AG09319 (cell line): ENCODE measurements at regions not wholly inside any gene's neighbourhood (a gene's known extent, or its start where the extent isn't known, plus 50 kb on each side); places are given as distances from the start of the nearest gene placed in this dataset.
"Not testable (repeated sequence)": the region's sequence is repeated elsewhere in the genome, so short reads cannot be mapped to it uniquely, and the experiment has no call there.

Experiments
- DNase-seq: peaks from one replicate; pipeline ENCODE4 v3.0.0-alpha.2; 2010; ENCODE audit warnings: low read depth; ENCODE audit errors: extremely low read depth
- TF ChIP-seq, protein P1 (sequence below): IDR thresholded peaks from 2 replicates; pipeline ENCODE4 v1.5.1; 2011; ENCODE audit warnings: low read depth, mild to moderate bottlenecking, inconsistent platforms, low read length, moderate library complexity

DNA sequence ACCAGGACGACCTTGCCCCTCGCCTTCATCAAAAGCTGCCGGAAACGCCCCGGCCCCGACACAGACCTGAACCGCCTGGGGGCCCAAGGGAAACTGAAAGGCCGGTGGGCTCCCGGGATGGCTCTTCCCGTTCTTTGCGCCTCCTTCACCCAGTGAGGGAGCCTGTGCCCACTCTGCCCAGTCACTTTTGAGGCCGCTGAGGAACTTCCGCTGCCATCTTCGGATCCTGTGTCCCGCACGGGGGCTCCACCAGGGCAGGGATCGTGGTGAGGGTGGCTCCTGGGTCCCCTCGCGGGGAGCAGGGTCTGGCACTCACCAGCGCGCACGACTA is 104.0 kb downstream of the PPIAL4G start:
- TF ChIP-seq, protein P1, sequence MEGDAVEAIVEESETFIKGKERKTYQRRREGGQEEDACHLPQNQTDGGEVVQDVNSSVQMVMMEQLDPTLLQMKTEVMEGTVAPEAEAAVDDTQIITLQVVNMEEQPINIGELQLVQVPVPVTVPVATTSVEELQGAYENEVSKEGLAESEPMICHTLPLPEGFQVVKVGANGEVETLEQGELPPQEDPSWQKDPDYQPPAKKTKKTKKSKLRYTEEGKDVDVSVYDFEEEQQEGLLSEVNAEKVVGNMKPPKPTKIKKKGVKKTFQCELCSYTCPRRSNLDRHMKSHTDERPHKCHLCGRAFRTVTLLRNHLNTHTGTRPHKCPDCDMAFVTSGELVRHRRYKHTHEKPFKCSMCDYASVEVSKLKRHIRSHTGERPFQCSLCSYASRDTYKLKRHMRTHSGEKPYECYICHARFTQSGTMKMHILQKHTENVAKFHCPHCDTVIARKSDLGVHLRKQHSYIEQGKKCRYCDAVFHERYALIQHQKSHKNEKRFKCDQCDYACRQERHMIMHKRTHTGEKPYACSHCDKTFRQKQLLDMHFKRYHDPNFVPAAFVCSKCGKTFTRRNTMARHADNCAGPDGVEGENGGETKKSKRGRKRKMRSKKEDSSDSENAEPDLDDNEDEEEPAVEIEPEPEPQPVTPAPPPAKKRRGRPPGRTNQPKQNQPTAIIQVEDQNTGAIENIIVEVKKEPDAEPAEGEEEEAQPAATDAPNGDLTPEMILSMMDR = no peak
- no peak for DNase-seq

DNA sequence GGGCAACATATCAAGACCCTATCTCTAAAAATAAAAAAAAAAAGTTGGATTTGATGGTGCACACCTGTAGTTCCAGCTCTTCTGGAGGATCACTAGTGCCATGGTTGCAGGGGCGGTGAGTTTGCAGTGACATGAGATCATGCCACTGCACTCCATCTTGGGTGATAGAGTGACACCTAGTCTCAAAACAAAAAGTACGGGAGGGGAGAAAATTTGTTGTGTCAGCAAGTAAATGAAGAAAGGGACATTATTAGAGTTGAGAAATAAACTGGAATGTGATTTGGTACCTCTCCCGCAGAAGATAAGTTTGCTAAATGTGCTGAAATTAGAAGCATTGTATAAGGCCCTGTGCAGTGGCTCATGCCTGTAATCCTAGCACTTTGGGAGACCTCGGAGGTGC is 105.1 kb downstream of the PPIAL4G start:
- not testable (repeated sequence) for DNase-seq

DNA sequence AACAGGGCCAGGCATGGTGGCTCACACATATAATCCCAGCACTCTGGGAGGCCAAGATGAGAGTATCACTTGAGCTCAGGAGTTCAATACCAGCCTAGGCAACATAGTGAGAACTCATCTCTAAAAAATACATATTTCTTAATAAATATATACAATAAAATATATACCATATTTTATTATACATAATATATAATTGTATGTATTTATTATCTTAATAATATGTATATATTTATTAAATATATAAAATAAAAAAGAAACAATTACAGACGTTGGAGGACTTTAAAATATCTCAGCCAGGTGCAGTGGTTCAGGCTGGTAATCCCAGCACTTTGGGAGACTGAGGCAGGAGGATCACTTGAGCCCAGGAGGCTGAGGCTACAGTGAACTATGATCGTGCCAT is 106.1 kb downstream of the PPIAL4G start:
- DNase-seq = not testable (repeated sequence)

DNA sequence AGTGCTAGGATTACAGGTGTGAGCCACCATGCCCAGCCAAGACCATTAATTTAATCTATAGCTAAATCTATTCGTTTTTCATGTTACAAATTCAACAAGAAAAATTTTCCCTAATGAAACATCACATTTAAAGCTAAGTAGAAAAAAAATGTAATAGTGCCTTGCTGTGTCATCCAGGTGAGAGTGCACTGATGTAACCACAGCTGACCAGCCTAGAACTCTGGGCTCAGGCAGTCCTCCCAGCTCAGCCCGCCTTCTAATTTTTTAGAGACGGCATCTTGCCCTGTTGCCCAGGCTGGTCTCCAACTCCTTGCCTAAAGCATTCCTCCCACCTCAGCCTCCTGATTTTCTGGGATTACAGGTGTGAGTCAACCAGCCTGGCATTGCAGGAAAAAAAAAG is 109.0 kb downstream of the PPIAL4G start:
- DNase-seq = no peak
- TF ChIP-seq, protein P1 = no peak

DNA sequence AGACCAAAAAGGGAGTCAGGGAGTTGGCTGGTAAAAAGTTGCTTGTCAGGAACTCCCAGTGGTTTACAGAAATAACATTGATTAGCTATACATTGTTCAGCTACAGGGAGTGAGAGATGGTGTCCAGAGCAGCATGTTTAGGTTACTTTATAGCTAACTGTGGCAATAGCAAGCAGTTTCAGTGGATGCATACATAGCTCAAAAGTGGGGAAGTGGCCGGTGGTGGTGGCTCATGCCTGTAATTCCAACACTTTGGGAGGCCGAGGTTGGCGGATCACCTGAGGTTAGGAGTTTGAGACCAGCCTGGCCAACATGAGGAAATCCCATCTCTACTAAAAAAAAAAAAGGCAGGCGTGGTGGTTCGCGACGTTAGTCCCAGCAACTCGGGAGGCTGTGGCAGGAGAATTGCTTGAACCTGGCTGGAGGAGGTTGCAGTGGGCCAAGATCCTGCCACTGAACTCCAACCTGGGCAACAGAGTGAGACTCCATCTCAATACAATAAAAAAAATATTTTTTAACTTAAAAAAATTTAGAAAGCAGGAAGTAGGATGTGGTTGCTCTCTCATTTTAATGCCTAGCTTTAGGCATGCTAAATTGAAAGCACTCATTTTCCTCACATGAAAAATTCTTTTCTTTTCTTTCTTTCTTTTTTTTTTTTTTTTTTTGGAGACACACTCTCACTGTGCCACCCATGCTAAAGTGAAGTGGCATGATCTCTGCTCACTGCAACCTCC is 109.7 kb downstream of the PPIAL4G start:
- TF ChIP-seq, protein P1 = no peak
- no peak for DNase-seq

DNA sequence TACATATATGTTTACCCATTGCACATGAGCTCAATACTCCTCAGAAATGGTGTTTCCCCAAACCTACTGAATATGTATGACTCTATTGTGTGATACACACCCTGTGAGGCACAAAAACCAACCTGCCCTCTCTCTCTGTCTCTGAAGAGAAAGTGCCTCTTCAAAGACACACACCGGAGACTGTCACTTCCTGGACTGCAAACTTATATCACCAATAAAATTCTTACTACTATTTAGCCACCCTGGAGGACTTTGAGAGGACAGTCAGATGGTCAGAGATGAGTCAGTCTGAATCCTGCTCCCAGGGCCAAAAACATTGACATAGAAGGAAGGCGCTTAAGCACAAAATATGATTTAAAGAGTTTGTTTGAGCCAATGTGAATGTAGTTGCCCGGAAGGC is 110.4 kb downstream of the PPIAL4G start:
- TF ChIP-seq, protein P1 = no peak
- DNase-seq = no peak

DNA sequence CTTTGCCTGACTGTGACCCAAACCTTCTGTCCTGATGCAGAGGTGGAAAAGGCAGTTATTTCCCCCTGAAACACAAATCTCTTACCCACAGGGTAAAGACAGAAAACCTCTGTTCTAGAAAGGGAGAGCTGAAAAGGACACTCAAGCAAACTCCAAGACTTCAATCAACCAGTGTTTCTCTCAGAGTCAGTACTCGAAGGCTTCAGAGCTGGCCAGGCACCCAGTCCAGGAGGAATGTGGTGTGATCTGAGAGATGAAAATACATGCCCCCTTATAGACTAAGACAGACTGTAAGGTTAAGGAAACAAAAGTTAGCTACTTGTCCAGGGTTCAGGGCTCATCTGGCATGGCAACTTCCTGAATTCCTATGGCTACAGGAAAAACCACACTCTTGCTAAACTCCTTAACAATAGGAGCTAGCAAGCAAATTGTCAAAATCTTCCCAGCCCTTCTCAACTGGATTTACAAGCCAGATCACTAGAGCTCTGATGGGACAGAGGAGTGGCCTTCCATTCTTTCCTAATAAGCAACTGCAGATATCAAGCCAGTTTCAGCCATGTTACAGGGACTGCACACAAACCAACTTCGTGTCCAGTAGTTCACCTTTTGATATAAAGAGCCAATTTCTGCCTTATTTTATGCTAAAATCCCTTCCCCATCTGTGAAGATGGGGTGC is 110.9 kb downstream of the PPIAL4G start:
- not testable (repeated sequence) for DNase-seq

DNA sequence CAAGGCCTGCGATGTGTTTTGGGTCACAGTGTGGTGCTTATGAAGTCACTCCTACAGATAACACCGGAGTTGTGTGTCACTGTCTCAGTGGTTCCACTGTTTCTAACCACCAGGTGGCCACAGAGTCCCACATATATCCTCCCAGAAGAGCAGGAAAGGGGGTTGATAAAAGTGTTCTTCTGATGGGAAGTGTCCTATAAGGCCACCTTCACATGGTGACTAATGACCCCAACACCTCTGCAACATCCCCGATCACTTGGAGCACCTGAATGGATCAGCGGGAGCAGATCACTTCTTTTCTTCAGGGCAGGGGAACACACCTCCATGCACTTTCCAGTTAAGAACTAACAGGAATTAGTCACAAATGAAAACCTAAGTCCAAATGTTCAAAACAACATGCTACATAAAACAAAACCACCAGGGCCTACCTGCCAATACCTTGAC is 111.5 kb downstream of the PPIAL4G start:
- peak; percentile 30 for DNase-seq
- TF ChIP-seq, protein P1 = peak; percentile 67

DNA sequence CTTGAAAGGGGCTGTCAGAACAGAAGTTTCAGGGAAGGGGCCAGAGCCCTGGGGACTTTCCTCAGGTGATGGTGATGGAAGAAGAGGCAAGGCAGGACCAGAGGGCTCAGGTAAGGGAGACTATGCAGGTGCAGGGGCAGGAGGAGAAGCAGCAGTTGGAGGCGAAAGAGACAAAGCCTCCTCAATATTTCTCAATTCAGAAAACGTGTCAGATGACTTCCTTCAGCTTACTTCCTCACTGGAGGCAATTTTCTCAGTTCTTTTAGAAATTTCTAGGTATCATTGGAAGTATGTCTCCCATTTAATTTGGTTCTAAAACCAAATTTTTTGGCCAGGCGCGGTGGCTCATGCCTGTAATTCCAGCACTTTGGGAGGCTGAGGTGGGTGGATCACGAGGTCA is 112.4 kb downstream of the PPIAL4G start:
- DNase-seq = not testable (repeated sequence)
